SK-N-SH (cell line): ENCODE measurements at regions not wholly inside any gene's neighbourhood (a gene's known extent, or its start where the extent isn't known, plus 50 kb on each side); places are given as distances from the start of the nearest gene placed in this dataset.

Experiments used
- CTCF ChIP-seq: fragments of 200-600 bp; sonication (generic); IDR thresholded peaks from 2 replicates; pipeline ENCODE4 v1.6.1; 2017; ENCODE audit warnings: antibody characterized with exemption, mild to moderate bottlenecking, moderate library complexity
- IRF3 ChIP-seq: fragments of 150-350 bp; IDR thresholded peaks from 2 replicates; pipeline ENCODE4 v1.6.1; 2016; ENCODE audit warnings: mild to moderate bottlenecking, low read depth, low read length
- TF ChIP-seq, protein P1 (sequence below): fragments of 150-350 bp; IDR thresholded peaks from 2 replicates; pipeline ENCODE4 v1.6.1; 2017; ENCODE audit warnings: antibody characterized with exemption, low read length, low read depth, borderline replicate concordance

DNA sequence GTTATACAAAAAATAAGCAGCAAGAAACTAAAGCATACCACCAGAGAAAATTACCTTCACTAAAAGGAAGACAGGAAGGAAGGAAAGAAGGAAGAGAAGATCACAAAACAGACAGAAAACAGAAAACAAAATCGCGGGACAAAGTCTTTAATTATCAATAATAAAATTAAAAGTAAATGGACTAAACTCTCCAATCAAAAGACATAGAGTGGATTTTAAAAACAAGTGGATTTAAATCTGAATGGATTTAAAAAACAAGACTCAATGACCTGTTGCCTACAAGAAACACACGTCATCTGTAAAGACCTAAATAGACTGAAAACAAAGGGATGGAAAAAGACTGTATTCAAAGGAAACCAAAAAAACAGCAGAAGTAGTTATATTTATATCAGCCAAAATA lies 75.7 kb upstream of the MAGI3 start:
- TF ChIP-seq CTCF (no peak), IRF3 (no peak)
- TF ChIP-seq, protein P1, sequence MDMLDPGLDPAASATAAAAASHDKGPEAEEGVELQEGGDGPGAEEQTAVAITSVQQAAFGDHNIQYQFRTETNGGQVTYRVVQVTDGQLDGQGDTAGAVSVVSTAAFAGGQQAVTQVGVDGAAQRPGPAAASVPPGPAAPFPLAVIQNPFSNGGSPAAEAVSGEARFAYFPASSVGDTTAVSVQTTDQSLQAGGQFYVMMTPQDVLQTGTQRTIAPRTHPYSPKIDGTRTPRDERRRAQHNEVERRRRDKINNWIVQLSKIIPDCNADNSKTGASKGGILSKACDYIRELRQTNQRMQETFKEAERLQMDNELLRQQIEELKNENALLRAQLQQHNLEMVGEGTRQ: no peak
